ENCODE measurements at regions not wholly inside any gene's neighbourhood (a gene's known extent, or its start where the extent isn't known, plus 50 kb on each side); places are given as distances from the start of the nearest gene placed in this dataset.

DNA sequence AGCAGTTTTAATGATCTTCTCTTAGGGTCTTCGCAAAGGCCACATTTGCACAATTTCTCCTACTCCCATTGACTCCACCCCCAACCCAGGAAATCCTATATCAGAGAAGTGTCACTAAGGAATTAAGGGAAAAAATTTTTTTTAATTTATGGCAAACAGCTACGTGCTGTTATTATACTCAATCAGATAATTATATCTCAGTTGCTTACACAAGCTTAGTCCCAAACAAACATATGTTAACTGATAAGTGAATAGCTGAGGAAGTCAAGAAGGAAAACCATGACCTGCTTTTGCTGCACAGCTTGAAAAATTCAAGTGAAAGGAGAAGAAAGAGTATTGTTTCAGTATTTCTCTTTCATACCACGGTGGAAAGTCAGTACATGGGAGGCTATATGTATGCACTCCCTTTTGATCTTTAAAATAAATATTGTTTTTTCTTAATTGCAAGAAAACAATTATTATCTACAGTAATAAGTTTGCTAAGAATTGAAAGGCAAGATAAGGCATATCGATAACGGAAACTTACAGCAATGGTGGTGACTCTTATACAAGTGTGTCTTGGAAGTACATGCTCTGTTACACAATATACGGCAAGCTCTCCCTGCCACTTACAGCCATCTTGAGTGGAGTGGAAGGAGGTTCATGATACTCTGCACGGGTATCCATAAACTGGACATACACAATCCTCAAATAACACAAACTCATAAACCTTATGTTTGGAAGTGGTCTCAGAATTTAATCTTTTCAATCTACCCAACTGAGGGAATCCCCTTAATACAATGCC is 167.9 kb upstream of the FREM1 start:
- TF ChIP-seq, protein P1, sequence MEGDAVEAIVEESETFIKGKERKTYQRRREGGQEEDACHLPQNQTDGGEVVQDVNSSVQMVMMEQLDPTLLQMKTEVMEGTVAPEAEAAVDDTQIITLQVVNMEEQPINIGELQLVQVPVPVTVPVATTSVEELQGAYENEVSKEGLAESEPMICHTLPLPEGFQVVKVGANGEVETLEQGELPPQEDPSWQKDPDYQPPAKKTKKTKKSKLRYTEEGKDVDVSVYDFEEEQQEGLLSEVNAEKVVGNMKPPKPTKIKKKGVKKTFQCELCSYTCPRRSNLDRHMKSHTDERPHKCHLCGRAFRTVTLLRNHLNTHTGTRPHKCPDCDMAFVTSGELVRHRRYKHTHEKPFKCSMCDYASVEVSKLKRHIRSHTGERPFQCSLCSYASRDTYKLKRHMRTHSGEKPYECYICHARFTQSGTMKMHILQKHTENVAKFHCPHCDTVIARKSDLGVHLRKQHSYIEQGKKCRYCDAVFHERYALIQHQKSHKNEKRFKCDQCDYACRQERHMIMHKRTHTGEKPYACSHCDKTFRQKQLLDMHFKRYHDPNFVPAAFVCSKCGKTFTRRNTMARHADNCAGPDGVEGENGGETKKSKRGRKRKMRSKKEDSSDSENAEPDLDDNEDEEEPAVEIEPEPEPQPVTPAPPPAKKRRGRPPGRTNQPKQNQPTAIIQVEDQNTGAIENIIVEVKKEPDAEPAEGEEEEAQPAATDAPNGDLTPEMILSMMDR (IDR thresholded peaks at IDR 0.05; ENCODE audit: low read depth, low read length, missing input control), result no peak
- TF ChIP-seq, protein P2, sequence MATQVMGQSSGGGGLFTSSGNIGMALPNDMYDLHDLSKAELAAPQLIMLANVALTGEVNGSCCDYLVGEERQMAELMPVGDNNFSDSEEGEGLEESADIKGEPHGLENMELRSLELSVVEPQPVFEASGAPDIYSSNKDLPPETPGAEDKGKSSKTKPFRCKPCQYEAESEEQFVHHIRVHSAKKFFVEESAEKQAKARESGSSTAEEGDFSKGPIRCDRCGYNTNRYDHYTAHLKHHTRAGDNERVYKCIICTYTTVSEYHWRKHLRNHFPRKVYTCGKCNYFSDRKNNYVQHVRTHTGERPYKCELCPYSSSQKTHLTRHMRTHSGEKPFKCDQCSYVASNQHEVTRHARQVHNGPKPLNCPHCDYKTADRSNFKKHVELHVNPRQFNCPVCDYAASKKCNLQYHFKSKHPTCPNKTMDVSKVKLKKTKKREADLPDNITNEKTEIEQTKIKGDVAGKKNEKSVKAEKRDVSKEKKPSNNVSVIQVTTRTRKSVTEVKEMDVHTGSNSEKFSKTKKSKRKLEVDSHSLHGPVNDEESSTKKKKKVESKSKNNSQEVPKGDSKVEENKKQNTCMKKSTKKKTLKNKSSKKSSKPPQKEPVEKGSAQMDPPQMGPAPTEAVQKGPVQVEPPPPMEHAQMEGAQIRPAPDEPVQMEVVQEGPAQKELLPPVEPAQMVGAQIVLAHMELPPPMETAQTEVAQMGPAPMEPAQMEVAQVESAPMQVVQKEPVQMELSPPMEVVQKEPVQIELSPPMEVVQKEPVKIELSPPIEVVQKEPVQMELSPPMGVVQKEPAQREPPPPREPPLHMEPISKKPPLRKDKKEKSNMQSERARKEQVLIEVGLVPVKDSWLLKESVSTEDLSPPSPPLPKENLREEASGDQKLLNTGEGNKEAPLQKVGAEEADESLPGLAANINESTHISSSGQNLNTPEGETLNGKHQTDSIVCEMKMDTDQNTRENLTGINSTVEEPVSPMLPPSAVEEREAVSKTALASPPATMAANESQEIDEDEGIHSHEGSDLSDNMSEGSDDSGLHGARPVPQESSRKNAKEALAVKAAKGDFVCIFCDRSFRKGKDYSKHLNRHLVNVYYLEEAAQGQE (IDR thresholded peaks at IDR 0.05), result no peak
- TF ChIP-seq TAF1 (conservative IDR thresholded peaks at IDR 0.05) (no peak), YY1 (IDR thresholded peaks at IDR 0.05) (no peak), GABPA (IDR thresholded peaks at IDR 0.05 in 1 of 2, conservative IDR thresholded peaks at IDR 0.05 in 1 of 2) (no peak), FOXA2 (IDR thresholded peaks at IDR 0.05) (no peak), NR2F2 (IDR thresholded peaks at IDR 0.05) (no peak), RAD21 (IDR thresholded peaks at IDR 0.05) (no peak), EGR1 (IDR thresholded peaks at IDR 0.05; ENCODE audit: low read depth in 2 of 2) (no peak), FOXA1 (IDR thresholded peaks at IDR 0.05) (no peak), HNF4G (IDR thresholded peaks at IDR 0.05) (no peak)

Data from liver (tissue), 3 donors.